HFF-Myc (cell line): ENCODE measurements at regions not wholly inside any gene's neighbourhood (a gene's known extent, or its start where the extent isn't known, plus 50 kb on each side); places are given as distances from the start of the nearest gene placed in this dataset.

ENCODE experiments used
- DNase-seq: peaks from one replicate; pipeline ENCODE4 v3.0.0-alpha.2; 2011; ENCODE audit warnings: low read depth; ENCODE audit errors: extremely low read depth
- H3K4me3 ChIP-seq: replicated peaks from 2 replicates; pipeline ENCODE4 v1.5.1; 2011; ENCODE audit warnings: low read depth, mild to moderate bottlenecking, control low read depth, low read length
- TF ChIP-seq, protein P1 (sequence below): IDR thresholded peaks from 2 replicates; pipeline ENCODE4 v1.5.1; 2012; ENCODE audit warnings: mild to moderate bottlenecking, low read depth, low read length, control low read depth; ENCODE audit errors: missing control alignments

DNA sequence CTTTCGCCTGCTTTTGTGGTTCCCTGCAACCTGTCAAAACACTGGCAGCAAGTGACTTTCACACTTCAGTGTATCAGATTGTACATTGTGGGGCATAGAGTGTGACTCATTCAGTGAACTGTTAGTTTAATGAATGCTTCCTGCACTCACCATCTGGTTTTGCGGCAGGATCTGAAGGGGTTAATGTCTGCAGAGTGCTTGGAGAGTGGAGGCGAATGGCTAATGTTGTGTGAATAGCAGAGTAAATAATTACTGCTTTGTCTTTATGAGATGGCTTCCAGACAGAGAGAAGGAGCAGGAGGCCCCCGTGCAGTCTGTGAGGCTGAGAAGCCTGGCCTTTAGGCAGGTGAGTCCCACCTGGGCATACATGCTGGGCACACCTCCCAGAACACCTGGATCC lies 454.3 kb upstream of the KIRREL3 start:
- no peak overlapping the region for H3K4me3 ChIP-seq
- TF ChIP-seq, protein P1, sequence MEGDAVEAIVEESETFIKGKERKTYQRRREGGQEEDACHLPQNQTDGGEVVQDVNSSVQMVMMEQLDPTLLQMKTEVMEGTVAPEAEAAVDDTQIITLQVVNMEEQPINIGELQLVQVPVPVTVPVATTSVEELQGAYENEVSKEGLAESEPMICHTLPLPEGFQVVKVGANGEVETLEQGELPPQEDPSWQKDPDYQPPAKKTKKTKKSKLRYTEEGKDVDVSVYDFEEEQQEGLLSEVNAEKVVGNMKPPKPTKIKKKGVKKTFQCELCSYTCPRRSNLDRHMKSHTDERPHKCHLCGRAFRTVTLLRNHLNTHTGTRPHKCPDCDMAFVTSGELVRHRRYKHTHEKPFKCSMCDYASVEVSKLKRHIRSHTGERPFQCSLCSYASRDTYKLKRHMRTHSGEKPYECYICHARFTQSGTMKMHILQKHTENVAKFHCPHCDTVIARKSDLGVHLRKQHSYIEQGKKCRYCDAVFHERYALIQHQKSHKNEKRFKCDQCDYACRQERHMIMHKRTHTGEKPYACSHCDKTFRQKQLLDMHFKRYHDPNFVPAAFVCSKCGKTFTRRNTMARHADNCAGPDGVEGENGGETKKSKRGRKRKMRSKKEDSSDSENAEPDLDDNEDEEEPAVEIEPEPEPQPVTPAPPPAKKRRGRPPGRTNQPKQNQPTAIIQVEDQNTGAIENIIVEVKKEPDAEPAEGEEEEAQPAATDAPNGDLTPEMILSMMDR, result no peak
- DNase-seq, result no peak

DNA sequence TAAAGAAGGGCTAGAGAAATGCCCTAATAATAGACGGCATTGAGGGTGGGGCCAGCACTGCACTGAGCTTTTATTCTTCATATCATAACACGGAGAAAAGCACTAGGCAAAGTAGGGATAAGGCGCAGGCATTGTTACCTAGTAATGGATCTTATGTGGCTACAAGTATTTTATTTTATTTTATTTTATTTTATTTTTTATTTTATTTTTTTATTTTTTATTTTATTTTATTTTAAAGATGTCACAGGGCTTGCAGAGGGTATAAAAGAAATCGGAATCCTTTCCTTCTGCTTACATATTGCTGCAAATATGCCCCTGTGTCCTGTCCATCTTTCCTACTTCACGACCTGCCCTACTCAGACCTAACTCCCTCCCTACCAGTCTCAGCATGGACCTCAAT lies 452.0 kb upstream of the KIRREL3 start:
- TF ChIP-seq, protein P1, result no peak
- no peak overlapping the region for H3K4me3 ChIP-seq
- no peak for DNase-seq

DNA sequence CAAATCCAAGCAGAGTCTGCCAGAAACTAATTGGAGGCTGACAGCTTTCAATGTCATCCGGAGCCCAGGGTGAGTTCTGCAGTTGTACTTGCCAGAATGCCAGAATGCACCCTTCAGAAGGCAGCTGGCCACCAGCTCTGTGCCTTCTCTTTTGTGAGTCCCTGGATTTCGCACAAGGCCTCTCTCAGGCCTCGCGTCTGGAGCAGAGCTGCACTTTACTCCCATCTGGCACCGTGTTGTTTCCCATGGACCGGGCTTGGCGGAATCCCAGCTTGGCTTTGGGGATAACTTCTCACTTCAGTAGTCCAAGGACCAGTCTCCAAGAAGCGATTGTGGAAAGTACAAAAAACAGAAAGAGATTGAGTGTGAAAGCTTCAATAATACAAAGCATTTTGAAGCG lies 451.3 kb upstream of the KIRREL3 start:
- no peak overlapping the region for H3K4me3 ChIP-seq
- no peak for DNase-seq
- TF ChIP-seq, protein P1, result no peak

DNA sequence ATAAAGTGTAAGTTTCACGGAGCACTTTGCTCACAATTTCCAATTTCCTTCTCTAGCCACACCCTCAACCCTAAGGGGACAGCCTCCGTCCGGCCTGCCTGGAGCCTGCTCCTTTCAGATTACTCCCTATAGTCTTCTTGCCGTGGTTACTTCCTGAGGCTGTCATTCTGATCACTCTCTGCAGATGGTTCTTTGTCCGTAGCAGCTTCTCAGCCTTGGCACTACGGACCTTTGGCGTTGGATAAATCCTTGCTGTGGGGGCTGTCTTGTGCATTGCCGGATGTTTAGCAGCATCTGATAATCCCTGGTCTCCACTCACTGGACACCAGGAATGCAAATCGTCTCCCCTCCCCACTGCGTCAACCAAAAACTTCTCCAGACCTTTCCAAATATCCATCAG lies 447.5 kb upstream of the KIRREL3 start:
- no peak for DNase-seq
- TF ChIP-seq, protein P1, result no peak
- H3K4me3 ChIP-seq, result no peak overlapping the region

DNA sequence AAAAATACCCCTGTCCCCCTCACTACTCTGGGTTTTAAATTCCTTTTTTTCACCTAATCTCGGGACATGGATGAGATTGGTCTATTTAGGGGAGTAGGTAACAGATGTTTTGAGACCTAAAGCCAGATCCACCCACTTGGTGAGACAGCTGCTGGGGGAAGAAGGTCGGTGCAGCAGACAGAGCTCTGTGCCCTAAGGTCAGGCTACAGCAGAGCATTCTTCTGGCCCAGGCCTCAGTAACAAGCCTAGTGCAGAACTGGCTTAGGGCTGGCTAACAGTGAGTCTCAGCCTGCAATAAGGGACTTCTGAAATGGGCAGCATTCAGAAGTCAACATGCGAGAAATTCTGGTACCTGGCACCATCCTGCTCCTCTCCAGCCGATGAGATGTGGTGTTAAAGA lies 444.9 kb upstream of the KIRREL3 start:
- TF ChIP-seq, protein P1, result no peak
- H3K4me3 ChIP-seq, result no peak overlapping the region
- no peak for DNase-seq

DNA sequence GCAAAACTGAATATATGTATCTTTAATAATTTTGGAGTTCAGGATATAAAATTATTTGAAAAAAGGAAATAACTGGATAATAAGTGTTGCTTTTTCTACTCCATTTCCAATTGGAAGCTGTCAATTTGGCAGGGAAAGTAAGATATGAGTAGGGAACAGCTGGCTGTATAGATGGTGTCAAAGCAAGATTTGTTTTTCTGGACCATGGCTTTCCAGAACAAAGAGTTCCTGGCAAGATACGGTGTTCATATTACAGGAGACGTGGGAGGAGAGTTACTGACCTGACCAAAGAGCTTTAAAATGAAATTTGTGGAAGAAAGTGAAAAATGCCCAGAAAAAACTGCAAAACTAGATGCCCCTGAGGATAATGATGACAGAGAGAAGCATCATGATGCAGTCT lies 442.7 kb upstream of the KIRREL3 start:
- TF ChIP-seq, protein P1, result no peak
- no peak for DNase-seq
- H3K4me3 ChIP-seq, result no peak overlapping the region

DNA sequence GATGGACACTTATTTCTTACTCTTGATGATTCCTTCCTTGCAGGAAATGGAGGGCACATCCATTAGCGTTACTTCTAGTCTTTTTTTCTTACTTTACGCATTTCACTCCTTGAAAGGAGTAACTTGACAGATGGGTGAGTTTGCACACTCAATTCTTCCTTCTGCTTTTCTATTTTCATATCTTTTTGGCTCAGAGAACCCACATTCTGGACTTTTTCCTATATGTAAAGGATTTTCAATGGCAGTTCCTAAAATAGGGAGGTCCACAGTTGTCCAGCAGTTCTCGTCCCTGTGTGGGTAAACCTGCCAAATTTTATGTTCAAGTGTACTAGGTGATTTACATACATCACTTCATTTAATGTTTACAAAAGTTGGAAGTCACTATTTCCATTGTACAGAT lies 440.0 kb upstream of the KIRREL3 start:
- no peak for DNase-seq
- TF ChIP-seq, protein P1, result no peak
- H3K4me3 ChIP-seq, result no peak overlapping the region
